C4-2B (cell line): ENCODE measurements at regions not wholly inside any gene's neighbourhood (a gene's known extent, or its start where the extent isn't known, plus 50 kb on each side); places are given as distances from the start of the nearest gene placed in this dataset.

Experiments used
- CTCF ChIP-seq: fragments of 450-650 bp; conservative IDR thresholded peaks from 2 replicates; pipeline ENCODE4 v1.5.1; 2017; ENCODE audit warnings: mild to moderate bottlenecking
- ZFX ChIP-seq: fragments of 450-650 bp; IDR thresholded peaks from 2 replicates; pipeline ENCODE4 v1.6.1; 2017

GRCh38 chr6:141906569-141907080 lies 226.1 kb upstream of the GJE1 start:
- TF ChIP-seq CTCF: no peak
- no peak for TF ChIP-seq ZFX
